Fibroblast of lung (primary cell): ENCODE measurements at regions not wholly inside any gene's neighbourhood (a gene's known extent, or its start where the extent isn't known, plus 50 kb on each side); places are given as distances from the start of the nearest gene placed in this dataset.

ENCODE experiments used
- DNase-seq, 2 donors: peaks; one replicate each; pipeline versions ENCODE4 v3.0.0 to v3.0.0-alpha.2; 2010; ENCODE audit warnings: low read depth in 2 of 2
- H2AFZ ChIP-seq: 2 replicates; pipeline ENCODE4 v1.5.1; 2012; ENCODE audit warnings: low read length, control low read depth, inconsistent platforms
- H3K27ac ChIP-seq: 2 replicates; pipeline ENCODE4 v1.5.1; 2011; ENCODE audit warnings: low read length, control low read depth; ENCODE audit not compliant: insufficient read depth
- H3K27me3 ChIP-seq: 2 replicates; pipeline ENCODE4 v1.5.1; 2011; ENCODE audit warnings: mild to moderate bottlenecking, low read length; ENCODE audit not compliant: control insufficient read depth, insufficient read depth
- H3K36me3 ChIP-seq: 2 replicates; pipeline ENCODE4 v1.5.1; 2011; ENCODE audit warnings: low read length; ENCODE audit not compliant: control insufficient read depth, insufficient read depth
- H3K4me1 ChIP-seq: 2 replicates; pipeline ENCODE4 v1.5.1; 2011; ENCODE audit warnings: low read length; ENCODE audit not compliant: control insufficient read depth, insufficient read depth; ENCODE audit errors: extremely low read depth
- H3K4me2 ChIP-seq: 2 replicates; pipeline ENCODE4 v1.5.1; 2011; ENCODE audit warnings: low read length, control low read depth; ENCODE audit not compliant: insufficient read depth; ENCODE audit errors: extremely low read depth
- H3K4me3 ChIP-seq, 4 experiments: fragments of 200-600 bp in 1 of 4; sonication (generic) in 1 of 4; replicated peaks in 1 of 4; 2 replicates each; pipeline ENCODE4 v1.5.1; 2011 to 2016; ENCODE audit warnings: low read length in 4 of 4, low read depth in 3 of 4, mild to moderate bottlenecking in 3 of 4, control low read depth in 2 of 4, inconsistent platforms in 1 of 4, mixed read lengths in 1 of 4; ENCODE audit not compliant: insufficient read depth in 1 of 4; ENCODE audit errors: control extremely low read depth in 1 of 4
- H3K79me2 ChIP-seq: 2 replicates; pipeline ENCODE4 v1.5.1; 2012; ENCODE audit warnings: mild to moderate bottlenecking, low read length, inconsistent platforms; ENCODE audit not compliant: control insufficient read depth, insufficient read depth
- H3K9ac ChIP-seq: 2 replicates; pipeline ENCODE4 v1.5.1; 2011; ENCODE audit warnings: mild to moderate bottlenecking, low read length, control low read depth; ENCODE audit not compliant: insufficient read depth
- H3K9me3 ChIP-seq: 2 replicates; pipeline ENCODE4 v1.5.1; 2012; ENCODE audit warnings: low read depth, low read length; ENCODE audit not compliant: control insufficient read depth, insufficient read depth
- H4K20me1 ChIP-seq: 2 replicates; pipeline ENCODE4 v1.5.1; 2011; ENCODE audit warnings: low read length; ENCODE audit not compliant: control insufficient read depth, insufficient read depth; ENCODE audit errors: extremely low read depth
- EZH2 ChIP-seq: IDR thresholded peaks from 2 replicates; pipeline ENCODE4 v1.5.1; 2012; ENCODE audit warnings: low read length, control low read depth, mild to moderate bottlenecking; ENCODE audit errors: missing control alignments
- TF ChIP-seq, protein P1 (sequence below), 2 donors: IDR thresholded peaks in 1 of 2; conservative IDR thresholded peaks in 1 of 2; 1 replicate in 1 of 2; 2 replicates in 1 of 2; pipeline ENCODE4 v1.5.1; 2011 to 2012; ENCODE audit warnings: low read length in 2 of 2, control low read depth in 1 of 2, inconsistent platforms in 1 of 2, low read depth in 1 of 2, mild to moderate bottlenecking in 1 of 2

DNA sequence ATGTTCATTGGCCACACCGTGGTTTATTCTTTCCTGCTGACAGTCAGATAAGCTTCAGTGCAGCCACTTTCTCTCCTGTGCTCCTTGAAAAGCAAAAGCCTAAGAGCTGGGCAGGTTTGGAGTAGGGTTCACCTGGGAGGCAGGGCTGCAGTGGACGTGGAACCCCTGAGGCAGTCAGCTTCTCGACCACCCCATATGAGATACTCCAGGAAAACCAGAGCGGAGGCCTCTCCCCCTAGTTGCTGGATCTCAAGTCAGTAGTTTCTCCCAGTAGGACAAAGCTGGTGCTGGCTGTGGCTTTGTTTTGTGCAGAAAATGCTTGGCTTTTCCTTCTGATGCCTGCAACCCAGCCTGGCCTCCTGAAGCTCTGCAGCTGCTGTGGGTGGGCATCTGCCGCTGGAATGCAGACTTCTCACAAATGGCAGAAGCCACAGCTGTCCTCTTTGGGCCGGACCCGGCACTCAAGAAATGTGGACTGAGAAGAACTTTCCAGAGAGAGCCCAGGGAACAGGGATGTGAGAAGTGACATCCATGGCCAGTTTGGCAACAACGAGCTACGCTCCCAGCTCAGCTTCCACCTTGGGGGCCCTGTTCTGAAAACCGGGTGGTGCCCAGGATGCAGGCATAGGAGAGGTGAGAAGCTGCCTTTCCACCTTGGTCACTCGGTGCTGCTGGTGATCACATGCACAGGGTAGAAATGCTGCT, 276.6 kb upstream of the TCERG1L start:
- Histone ChIP-seq H3K27me3 (no peaks in the 10 kb centered on the region), H3K4me3 (no peak overlapping the region), H2AFZ (no peak overlapping the region), H3K27ac (no peak overlapping the region), H3K4me1 (no peaks in the 10 kb centered on the region), H3K9ac (no peak overlapping the region), H3K4me2 (no peak overlapping the region), H3K79me2 (no peaks in the 10 kb centered on the region), H4K20me1 (no peaks in the 10 kb centered on the region), H3K9me3 (no peaks in the 10 kb centered on the region), H3K36me3 (no peaks in the 10 kb centered on the region)
- no peak for DNase-seq
- TF ChIP-seq, protein P1, sequence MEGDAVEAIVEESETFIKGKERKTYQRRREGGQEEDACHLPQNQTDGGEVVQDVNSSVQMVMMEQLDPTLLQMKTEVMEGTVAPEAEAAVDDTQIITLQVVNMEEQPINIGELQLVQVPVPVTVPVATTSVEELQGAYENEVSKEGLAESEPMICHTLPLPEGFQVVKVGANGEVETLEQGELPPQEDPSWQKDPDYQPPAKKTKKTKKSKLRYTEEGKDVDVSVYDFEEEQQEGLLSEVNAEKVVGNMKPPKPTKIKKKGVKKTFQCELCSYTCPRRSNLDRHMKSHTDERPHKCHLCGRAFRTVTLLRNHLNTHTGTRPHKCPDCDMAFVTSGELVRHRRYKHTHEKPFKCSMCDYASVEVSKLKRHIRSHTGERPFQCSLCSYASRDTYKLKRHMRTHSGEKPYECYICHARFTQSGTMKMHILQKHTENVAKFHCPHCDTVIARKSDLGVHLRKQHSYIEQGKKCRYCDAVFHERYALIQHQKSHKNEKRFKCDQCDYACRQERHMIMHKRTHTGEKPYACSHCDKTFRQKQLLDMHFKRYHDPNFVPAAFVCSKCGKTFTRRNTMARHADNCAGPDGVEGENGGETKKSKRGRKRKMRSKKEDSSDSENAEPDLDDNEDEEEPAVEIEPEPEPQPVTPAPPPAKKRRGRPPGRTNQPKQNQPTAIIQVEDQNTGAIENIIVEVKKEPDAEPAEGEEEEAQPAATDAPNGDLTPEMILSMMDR (conservative IDR thresholded peaks at IDR 0.05 in 1 of 2, IDR thresholded peaks at IDR 0.05 in 1 of 2; ENCODE audit: low read depth in 1 of 2, low read length in 2 of 2) = no peak
- no peak for TF ChIP-seq EZH2

GRCh38 chr10:131588704-131589220, 277.2 kb upstream of the TCERG1L start:
- Histone ChIP-seq H3K36me3 (no peaks in the 10 kb centered on the region), H3K4me1 (no peaks in the 10 kb centered on the region), H3K27ac (no peak overlapping the region), H3K79me2 (no peaks in the 10 kb centered on the region), H3K4me2 (no peak overlapping the region), H4K20me1 (no peaks in the 10 kb centered on the region), H2AFZ (no peak overlapping the region), H3K4me3 (no peak overlapping the region), H3K9me3 (no peaks in the 10 kb centered on the region), H3K9ac (no peak overlapping the region), H3K27me3 (no peaks in the 10 kb centered on the region)
- TF ChIP-seq, protein P1 (conservative IDR thresholded peaks at IDR 0.05 in 1 of 2, IDR thresholded peaks at IDR 0.05 in 1 of 2; ENCODE audit: low read depth in 1 of 2, low read length in 2 of 2) = no peak
- no peak for TF ChIP-seq EZH2
- DNase-seq = no peak

GRCh38 chr10:131590567-131590966, 279.0 kb upstream of the TCERG1L start:
- H3K4me3 ChIP-seq = no peak overlapping the region
- no peaks in the 10 kb centered on the region for H3K4me1 ChIP-seq
- no peak for TF ChIP-seq EZH2
- TF ChIP-seq, protein P1 (conservative IDR thresholded peaks at IDR 0.05 in 1 of 2, IDR thresholded peaks at IDR 0.05 in 1 of 2; ENCODE audit: low read depth in 1 of 2, low read length in 2 of 2) = no peak
- H3K27me3 ChIP-seq = no peaks in the 10 kb centered on the region
- no peaks in the 10 kb centered on the region for H3K9me3 ChIP-seq
- no peak overlapping the region for H3K27ac ChIP-seq
- no peaks in the 10 kb centered on the region for H4K20me1 ChIP-seq
- no peak for DNase-seq
- H3K9ac ChIP-seq = no peak overlapping the region
- H3K4me2 ChIP-seq = no peak overlapping the region
- H2AFZ ChIP-seq = no peak overlapping the region
- no peaks in the 10 kb centered on the region for H3K36me3 ChIP-seq
- no peaks in the 10 kb centered on the region for H3K79me2 ChIP-seq
